Calu3 (cell line): ENCODE measurements at regions not wholly inside any gene's neighbourhood (a gene's known extent, or its start where the extent isn't known, plus 50 kb on each side); places are given as distances from the start of the nearest gene placed in this dataset.

Experiments used
- BruUV-seq: library from RNA; stranded (reverse); fragments of 400-500 nt; replicated peaks from 2 replicates; lab custom pipeline; 2021; lab: Mats Ljungman, UMichigan
- CTCF ChIA-PET: fragments of 300-600 bp; sonication (Branson Sonifier 250); formaldehyde crosslinking; loops from one replicate; lab custom pipeline; 2022; ENCODE audit warnings: antibody characterized with exemption; lab: Charles Lee
- DNase-seq: peaks from one replicate; pipeline ENCODE4 v3.0.0; 2022
- H3K27ac Mint-ChIP-seq: one replicate; pipeline ENCODE4 v1.8.0; 2022; ENCODE audit warnings: mixed read lengths; ENCODE audit not compliant: unreplicated experiment
- H3K27me3 Mint-ChIP-seq: one replicate; pipeline ENCODE4 v1.8.0; 2022; ENCODE audit warnings: mixed read lengths; ENCODE audit not compliant: unreplicated experiment
- H3K36me3 Mint-ChIP-seq: one replicate; pipeline ENCODE4 v1.8.0; 2022; ENCODE audit warnings: mild to moderate bottlenecking, moderate library complexity, mixed read lengths; ENCODE audit not compliant: insufficient read depth, unreplicated experiment
- H3K4me1 Mint-ChIP-seq: one replicate; pipeline ENCODE4 v1.8.0; 2022; ENCODE audit warnings: mild to moderate bottlenecking, low read depth, mixed read lengths; ENCODE audit not compliant: unreplicated experiment
- H3K4me3 Mint-ChIP-seq: one replicate; pipeline ENCODE4 v1.8.0; 2022; ENCODE audit warnings: mild to moderate bottlenecking, low read depth, moderate library complexity, mixed read lengths; ENCODE audit not compliant: unreplicated experiment
- H3K9me3 Mint-ChIP-seq: one replicate; pipeline ENCODE4 v1.8.0; 2022; ENCODE audit warnings: low read depth, mixed read lengths; ENCODE audit not compliant: unreplicated experiment
- CTCF ChIP-seq: fragments of 200-600 bp; IDR thresholded peaks from one replicate; pipeline ENCODE4 v1.8.0; 2022; ENCODE audit warnings: antibody characterized with exemption; ENCODE audit not compliant: unreplicated experiment
- intact Hi-C: fragments of 100-400 bp; cut with micrococcal nuclease; formaldehyde crosslinking; loops from one replicate; pipeline ENCODE4 v1.10.0; 2022; ENCODE audit not compliant: unreplicated experiment

- no peak for TF ChIP-seq CTCF
- Mint-ChIP-seq H3K4me1 (no peaks in the 10 kb centered on the region), H3K4me3 (no peak overlapping the region), H3K27ac (no peak overlapping the region), H3K9me3 (peaks cover 2% of the 10 kb centered on the region), H3K27me3 (peaks cover 86% of the 10 kb centered on the region), H3K36me3 (peaks cover 4% of the 10 kb centered on the region)
- DNase-seq: no peak
- intact Hi-C loops: no loop called here
- CTCF ChIA-PET: no interaction called here
- no TSS peak for BruUV-seq
Measured at GRCh38 chr12:131565267-131566015, 145.4 kb upstream of the SFSWAP start.

GRCh38 chr12:131568336-131568735 lies 142.6 kb upstream of the SFSWAP start:
- Mint-ChIP-seq H3K27ac (no peak overlapping the region), H3K27me3 (peaks cover 100% of the 10 kb centered on the region), H3K36me3 (no peaks in the 10 kb centered on the region), H3K4me1 (no peaks in the 10 kb centered on the region), H3K9me3 (no peaks in the 10 kb centered on the region), H3K4me3 (no peak overlapping the region)
- TF ChIP-seq CTCF: no peak
- no peak for DNase-seq
- BruUV-seq: no TSS peak
- CTCF ChIA-PET: interaction anchor here (1.1 kb wide), 1 partner anchor 13 kb away, joined by 4 read pairs; no protein-coding TSS in a partner anchor
- intact Hi-C loops: no loop called here

GRCh38 chr12:131570596-131570995 lies 140.3 kb upstream of the SFSWAP start:
- H3K9me3 Mint-ChIP-seq: no peaks in the 10 kb centered on the region
- DNase-seq: no peak
- H3K4me1 Mint-ChIP-seq: no peaks in the 10 kb centered on the region
- peaks cover 100% of the 10 kb centered on the region for H3K27me3 Mint-ChIP-seq
- CTCF ChIA-PET: no interaction called here
- no peak overlapping the region for H3K27ac Mint-ChIP-seq
- intact Hi-C loops: no loop called here
- no TSS peak for BruUV-seq
- TF ChIP-seq CTCF: no peak
- no peak overlapping the region for H3K4me3 Mint-ChIP-seq
- no peaks in the 10 kb centered on the region for H3K36me3 Mint-ChIP-seq

- Mint-ChIP-seq H3K27ac (no peak overlapping the region), H3K4me1 (no peaks in the 10 kb centered on the region), H3K9me3 (no peaks in the 10 kb centered on the region), H3K4me3 (no peak overlapping the region), H3K27me3 (peaks cover 98% of the 10 kb centered on the region), H3K36me3 (no peaks in the 10 kb centered on the region)
- no TSS peak for BruUV-seq
- CTCF ChIA-PET: interaction anchor here (0.9 kb wide), 1 partner anchor 10 kb away, joined by 3 read pairs; no protein-coding TSS in a partner anchor
- intact Hi-C loops: no loop called here
- no peak for TF ChIP-seq CTCF
- no peak for DNase-seq
Measured at GRCh38 chr12:131571827-131572226, 139.1 kb upstream of the SFSWAP start.
